ENCODE measurements at regions not wholly inside any gene's neighbourhood (a gene's known extent, or its start where the extent isn't known, plus 50 kb on each side); places are given as distances from the start of the nearest gene placed in this dataset.

DNA sequence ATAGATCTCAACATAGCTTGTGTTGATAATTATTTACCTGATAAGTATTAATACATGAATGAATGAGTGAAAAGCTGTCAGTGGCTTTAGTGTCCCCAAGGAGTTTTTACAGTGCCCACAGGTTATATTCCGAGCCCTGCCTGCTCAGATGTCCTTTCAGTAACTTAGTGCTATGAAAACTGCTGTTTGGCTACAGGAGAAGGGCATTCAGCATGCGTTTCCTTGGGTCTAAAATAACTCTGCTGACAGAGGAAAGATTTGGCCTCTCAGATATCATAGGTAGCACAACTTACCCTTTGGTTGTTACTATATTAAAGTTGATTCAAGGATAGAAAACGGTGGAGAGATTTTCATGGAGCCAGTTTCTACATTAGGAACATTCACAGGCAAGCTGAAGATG is 241.0 kb downstream of the ETAA1 start:
- H3K27me3 ChIP-seq (ENCODE audit: control insufficient read depth, insufficient read depth, low read length) = no peaks in the 10 kb centered on the region
- no peak for DNase-seq
- H3K4me3 ChIP-seq (ENCODE audit: insufficient read depth, low read depth, low read length) = no peak overlapping the region
- no peaks in the 10 kb centered on the region for H3K36me3 ChIP-seq (replicated peaks; ENCODE audit: control insufficient read depth, insufficient read depth, low read length)

- H3K27me3 ChIP-seq (ENCODE audit: control insufficient read depth, insufficient read depth, low read length) = no peaks in the 10 kb centered on the region
- no peak overlapping the region for H3K4me3 ChIP-seq (ENCODE audit: insufficient read depth, low read depth, low read length)
- DNase-seq = no peak
- H3K36me3 ChIP-seq (replicated peaks; ENCODE audit: control insufficient read depth, insufficient read depth, low read length) = no peaks in the 10 kb centered on the region
Measured at GRCh38 chr2:67641312-67642045, 244.3 kb downstream of the ETAA1 start.

- DNase-seq = no peak
- H3K36me3 ChIP-seq (replicated peaks; ENCODE audit: control insufficient read depth, insufficient read depth, low read length) = no peaks in the 10 kb centered on the region
- no peak overlapping the region for H3K4me3 ChIP-seq (ENCODE audit: insufficient read depth, low read depth, low read length)
- no peaks in the 10 kb centered on the region for H3K27me3 ChIP-seq (ENCODE audit: control insufficient read depth, insufficient read depth, low read length)
Measured at GRCh38 chr2:67642046-67642382, 244.9 kb downstream of the ETAA1 start.

GRCh38 chr2:67642961-67643360 is 245.8 kb downstream of the ETAA1 start:
- no peak overlapping the region for H3K4me3 ChIP-seq (ENCODE audit: insufficient read depth, low read depth, low read length)
- DNase-seq = no peak
- no peaks in the 10 kb centered on the region for H3K27me3 ChIP-seq (ENCODE audit: control insufficient read depth, insufficient read depth, low read length)
- H3K36me3 ChIP-seq (replicated peaks; ENCODE audit: control insufficient read depth, insufficient read depth, low read length) = no peaks in the 10 kb centered on the region

DNA sequence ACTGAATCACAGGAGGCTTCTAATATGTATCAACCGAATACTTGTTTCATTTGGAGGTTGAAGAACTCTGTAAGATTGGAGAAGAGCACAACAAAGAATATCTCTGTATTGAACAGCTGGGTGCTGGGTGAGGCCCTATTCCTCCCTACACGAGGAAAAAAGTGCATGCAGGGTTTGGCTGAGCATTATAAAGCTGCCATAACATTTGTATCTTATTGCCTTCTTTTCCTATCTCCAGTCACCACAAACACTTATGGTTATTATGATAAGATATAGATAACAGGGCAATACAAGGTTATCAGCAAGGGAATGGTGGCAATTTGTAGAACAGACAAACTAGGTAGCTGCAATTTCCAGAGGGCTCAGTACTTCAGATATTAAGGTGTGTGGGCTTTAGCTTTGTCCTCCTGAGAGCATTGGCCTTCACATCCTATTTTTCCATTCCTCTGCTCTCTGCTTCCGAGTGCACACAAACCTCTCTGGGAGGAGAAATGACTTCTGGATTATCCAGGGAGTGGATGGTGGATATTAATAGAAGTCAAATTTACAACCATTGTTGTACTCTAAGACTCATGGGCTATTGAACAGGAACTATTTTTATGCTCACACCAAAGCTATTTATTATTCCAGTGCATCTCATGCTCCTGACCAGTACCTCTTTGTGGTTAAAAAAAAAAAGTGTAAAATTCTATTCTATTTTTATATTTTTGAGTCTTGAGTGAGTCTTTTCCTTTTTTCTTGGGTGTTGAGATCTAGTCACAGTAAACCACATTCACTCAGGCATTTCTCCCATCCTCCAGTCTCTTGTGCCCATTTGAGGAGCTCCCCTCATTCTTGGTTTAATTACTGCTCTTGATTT is 248.4 kb downstream of the ETAA1 start:
- H3K27me3 ChIP-seq (ENCODE audit: control insufficient read depth, insufficient read depth, low read length) = no peaks in the 10 kb centered on the region
- H3K36me3 ChIP-seq (replicated peaks; ENCODE audit: control insufficient read depth, insufficient read depth, low read length) = no peaks in the 10 kb centered on the region
- no peak for DNase-seq
- H3K4me3 ChIP-seq (ENCODE audit: insufficient read depth, low read depth, low read length) = no peak overlapping the region

GRCh38 chr2:67646714-67647333 is 249.7 kb downstream of the ETAA1 start:
- Histone ChIP-seq H3K36me3 (replicated peaks; ENCODE audit: control insufficient read depth, insufficient read depth, low read length) (no peaks in the 10 kb centered on the region), H3K27me3 (ENCODE audit: control insufficient read depth, insufficient read depth, low read length) (no peaks in the 10 kb centered on the region), H3K4me3 (ENCODE audit: insufficient read depth, low read depth, low read length) (no peak overlapping the region)
- DNase-seq = no peak

- no peak for DNase-seq
- no peaks in the 10 kb centered on the region for H3K27me3 ChIP-seq (ENCODE audit: control insufficient read depth, insufficient read depth, low read length)
- H3K4me3 ChIP-seq (ENCODE audit: insufficient read depth, low read depth, low read length) = no peak overlapping the region
- no peaks in the 10 kb centered on the region for H3K36me3 ChIP-seq (replicated peaks; ENCODE audit: control insufficient read depth, insufficient read depth, low read length)
Measured at GRCh38 chr2:67649331-67650261, 252.5 kb downstream of the ETAA1 start.

GRCh38 chr2:67650291-67651133 is 253.4 kb downstream of the ETAA1 start:
- no peaks in the 10 kb centered on the region for H3K36me3 ChIP-seq (replicated peaks; ENCODE audit: control insufficient read depth, insufficient read depth, low read length)
- DNase-seq = peak; percentile 62
- no peaks in the 10 kb centered on the region for H3K27me3 ChIP-seq (ENCODE audit: control insufficient read depth, insufficient read depth, low read length)
- no peak overlapping the region for H3K4me3 ChIP-seq (ENCODE audit: insufficient read depth, low read depth, low read length)

DNA sequence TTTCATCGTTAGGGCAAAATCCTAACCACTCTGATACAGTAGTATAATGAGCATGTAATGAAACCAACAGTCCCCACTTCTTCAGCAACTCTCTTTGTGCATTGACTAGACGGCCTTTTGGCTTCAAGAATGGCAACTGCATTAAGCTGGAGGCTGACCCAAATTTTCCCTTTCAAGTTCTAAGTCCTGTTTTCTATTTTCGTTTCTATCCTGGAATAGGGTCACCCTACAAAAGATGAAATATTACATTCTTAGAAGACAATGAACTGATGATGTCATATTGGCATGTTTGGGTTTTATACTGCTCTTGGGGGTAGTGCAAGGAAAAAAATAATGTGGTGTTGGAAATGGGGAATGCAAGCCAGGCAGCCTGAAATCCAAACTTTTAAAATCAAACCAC is 254.4 kb downstream of the ETAA1 start:
- no peak overlapping the region for H3K4me3 ChIP-seq (ENCODE audit: insufficient read depth, low read depth, low read length)
- H3K27me3 ChIP-seq (ENCODE audit: control insufficient read depth, insufficient read depth, low read length) = no peaks in the 10 kb centered on the region
- no peak for DNase-seq
- no peaks in the 10 kb centered on the region for H3K36me3 ChIP-seq (replicated peaks; ENCODE audit: control insufficient read depth, insufficient read depth, low read length)

DNA sequence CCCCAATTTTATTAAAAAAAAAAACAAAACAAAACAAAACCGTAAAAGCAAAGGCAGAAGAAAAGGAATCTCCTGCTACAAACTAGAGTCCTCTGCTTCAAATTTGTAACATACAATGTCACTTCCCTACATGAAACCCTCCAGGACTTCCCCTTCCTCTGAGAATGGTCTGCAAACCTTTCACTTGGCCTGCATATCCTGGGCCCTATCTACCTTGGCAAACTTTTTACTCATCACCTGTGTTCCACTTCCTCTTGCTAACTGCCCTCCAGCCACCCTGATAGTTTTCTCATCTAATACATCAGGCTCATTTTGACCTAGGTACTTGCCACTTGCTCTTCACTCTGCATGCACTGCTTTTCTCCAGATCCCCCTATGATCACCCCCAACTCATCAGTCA is 255.5 kb downstream of the ETAA1 start:
- DNase-seq = no peak
- no peaks in the 10 kb centered on the region for H3K36me3 ChIP-seq (replicated peaks; ENCODE audit: control insufficient read depth, insufficient read depth, low read length)
- no peaks in the 10 kb centered on the region for H3K27me3 ChIP-seq (ENCODE audit: control insufficient read depth, insufficient read depth, low read length)
- H3K4me3 ChIP-seq (ENCODE audit: insufficient read depth, low read depth, low read length) = no peak overlapping the region

DNA sequence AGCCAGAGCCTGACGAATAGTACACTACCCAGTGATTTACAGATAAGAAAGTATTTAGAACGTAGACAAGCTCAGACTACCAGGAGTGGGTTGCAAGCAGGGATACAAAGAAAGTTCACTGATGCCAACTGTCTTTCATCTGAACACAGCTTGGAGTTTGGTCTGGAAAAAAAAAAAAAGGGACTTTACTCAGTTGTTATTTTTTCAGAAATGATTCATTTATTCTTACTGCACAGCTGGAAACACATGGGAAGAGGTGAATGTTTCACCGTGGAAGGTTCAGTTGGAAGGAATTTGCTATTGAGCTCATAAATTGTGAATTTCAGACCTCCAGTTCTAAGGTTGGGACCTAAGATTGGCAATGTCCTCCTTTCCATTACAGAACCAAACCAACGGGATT is 259.7 kb downstream of the ETAA1 start:
- Histone ChIP-seq H3K4me3 (ENCODE audit: insufficient read depth, low read depth, low read length) (no peak overlapping the region), H3K27me3 (ENCODE audit: control insufficient read depth, insufficient read depth, low read length) (no peaks in the 10 kb centered on the region), H3K36me3 (replicated peaks; ENCODE audit: control insufficient read depth, insufficient read depth, low read length) (no peaks in the 10 kb centered on the region)
- DNase-seq = no peak

GRCh38 chr2:67658820-67659219 is 261.7 kb downstream of the ETAA1 start:
- no peaks in the 10 kb centered on the region for H3K36me3 ChIP-seq (replicated peaks; ENCODE audit: control insufficient read depth, insufficient read depth, low read length)
- no peaks in the 10 kb centered on the region for H3K27me3 ChIP-seq (ENCODE audit: control insufficient read depth, insufficient read depth, low read length)
- no peak overlapping the region for H3K4me3 ChIP-seq (ENCODE audit: insufficient read depth, low read depth, low read length)
- DNase-seq = no peak

- DNase-seq = no peak
- H3K4me3 ChIP-seq (ENCODE audit: insufficient read depth, low read depth, low read length) = no peak overlapping the region
Measured at GRCh38 chr2:67660015-67660602, 263.0 kb downstream of the ETAA1 start.

More at GRCh38 chr2:67660015-67660602, 263.0 kb downstream of the ETAA1 start:
- Histone ChIP-seq H3K27me3 (ENCODE audit: control insufficient read depth, insufficient read depth, low read length) (no peaks in the 10 kb centered on the region), H3K36me3 (replicated peaks; ENCODE audit: control insufficient read depth, insufficient read depth, low read length) (no peaks in the 10 kb centered on the region)
